ENCODE measurements at regions not wholly inside any gene's neighbourhood (a gene's known extent, or its start where the extent isn't known, plus 50 kb on each side); places are given as distances from the start of the nearest gene placed in this dataset.

- TF ChIP-seq EZH2phosphoT487 (IDR thresholded peaks at IDR 0.05; ENCODE audit: insufficient read depth, low read depth) (no peak), EZH2 (IDR thresholded peaks at IDR 0.05; ENCODE audit: insufficient read depth, poor library complexity, severe bottlenecking) (no peak)
Measured at GRCh38 chr2:4499316-4500030, 796.1 kb downstream of the DCDC2C start.

Measured in GM23248 (cell line).